ENCODE measurements at regions not wholly inside any gene's neighbourhood (a gene's known extent, or its start where the extent isn't known, plus 50 kb on each side); places are given as distances from the start of the nearest gene placed in this dataset.

- no peak for DNase-seq (ENCODE audit: low read depth)
- Histone ChIP-seq H3K4me3 (ENCODE audit: low read depth, low read length) (no peak overlapping the region), H3K27me3 (ENCODE audit: control insufficient read depth, insufficient read depth, low read length) (no peaks in the 10 kb centered on the region), H3K36me3 (ENCODE audit: control insufficient read depth, insufficient read depth, low read length) (no peaks in the 10 kb centered on the region)
- no peak for TF ChIP-seq CTCF (IDR thresholded peaks at IDR 0.05; ENCODE audit: insufficient read depth, low read length, poor library complexity, severe bottlenecking)
Observed at GRCh38 chrX:42135583-42136228, 212.4 kb upstream of the CASK start.

GRCh38 chrX:42131856-42132255 is 208.5 kb upstream of the CASK start:
- no peak for DNase-seq (ENCODE audit: low read depth)
- H3K4me3 ChIP-seq (ENCODE audit: low read depth, low read length): no peak overlapping the region
- TF ChIP-seq CTCF (IDR thresholded peaks at IDR 0.05; ENCODE audit: insufficient read depth, low read length, poor library complexity, severe bottlenecking): no peak
- no peaks in the 10 kb centered on the region for H3K27me3 ChIP-seq (ENCODE audit: control insufficient read depth, insufficient read depth, low read length)
- no peaks in the 10 kb centered on the region for H3K36me3 ChIP-seq (ENCODE audit: control insufficient read depth, insufficient read depth, low read length)

- no peak for DNase-seq (ENCODE audit: low read depth)
- no peak for TF ChIP-seq CTCF (IDR thresholded peaks at IDR 0.05; ENCODE audit: insufficient read depth, low read length, poor library complexity, severe bottlenecking)
- Histone ChIP-seq H3K4me3 (ENCODE audit: low read depth, low read length) (no peak overlapping the region), H3K27me3 (ENCODE audit: control insufficient read depth, insufficient read depth, low read length) (no peaks in the 10 kb centered on the region), H3K36me3 (ENCODE audit: control insufficient read depth, insufficient read depth, low read length) (no peaks in the 10 kb centered on the region)
Observed at GRCh38 chrX:42129022-42129940, 205.9 kb upstream of the CASK start.

- no peaks in the 10 kb centered on the region for H3K27me3 ChIP-seq (ENCODE audit: control insufficient read depth, insufficient read depth, low read length)
- no peak for TF ChIP-seq CTCF (IDR thresholded peaks at IDR 0.05; ENCODE audit: insufficient read depth, low read length, poor library complexity, severe bottlenecking)
Observed at GRCh38 chrX:42128587-42128986, 205.2 kb upstream of the CASK start.

GRCh38 chrX:42128020-42128419 is 204.7 kb upstream of the CASK start:
- TF ChIP-seq CTCF (IDR thresholded peaks at IDR 0.05; ENCODE audit: insufficient read depth, low read length, poor library complexity, severe bottlenecking): no peak
- Histone ChIP-seq H3K27me3 (ENCODE audit: control insufficient read depth, insufficient read depth, low read length) (no peaks in the 10 kb centered on the region), H3K36me3 (ENCODE audit: control insufficient read depth, insufficient read depth, low read length) (no peaks in the 10 kb centered on the region), H3K4me3 (ENCODE audit: low read depth, low read length) (no peak overlapping the region)
- DNase-seq (ENCODE audit: low read depth): no peak

More at GRCh38 chrX:42128587-42128986, 205.2 kb upstream of the CASK start:
- DNase-seq (ENCODE audit: low read depth): no peak
- Histone ChIP-seq H3K36me3 (ENCODE audit: control insufficient read depth, insufficient read depth, low read length) (no peaks in the 10 kb centered on the region), H3K4me3 (ENCODE audit: low read depth, low read length) (no peak overlapping the region)
